HepG2 (cell line): ENCODE measurements at regions not wholly inside any gene's neighbourhood (a gene's known extent, or its start where the extent isn't known, plus 50 kb on each side); places are given as distances from the start of the nearest gene placed in this dataset.
A peak's percentile ranks its signal among the peaks of the same experiment; 100 is the strongest.

Source experiments
- ARNT ChIP-seq: fragments of 450-650 bp; IDR thresholded peaks from 2 replicates; pipeline ENCODE4 v1.6.1; 2017
- ATF7-NPFF ChIP-seq: sonication (generic); formaldehyde crosslinking; IDR thresholded peaks from 2 replicates; pipeline ENCODE4 v1.8.1; 2023; ENCODE audit warnings: mild to moderate bottlenecking, low read depth, missing genetic modification reagents, moderate library complexity
- GABPB1 ChIP-seq: IDR thresholded peaks from 2 replicates; pipeline ENCODE4 v1.6.1; 2016; ENCODE audit warnings: mild to moderate bottlenecking, missing genetic modification reagents, moderate library complexity, missing compliant biosample characterization
- HNF4A ChIP-seq: sonication (generic); formaldehyde crosslinking; IDR thresholded peaks from 2 replicates; pipeline ENCODE4 v1.4.0; 2020; ENCODE audit warnings: missing genetic modification reagents
- KDM1A ChIP-seq: IDR thresholded peaks from 2 replicates; pipeline ENCODE4 v1.6.1; 2016; ENCODE audit warnings: missing compliant biosample characterization
- MBNL3 ChIP-seq: fragments of 250-450 bp; sonication (Bioruptor Pico); conservative IDR thresholded peaks from 2 replicates; pipeline ENCODE4 v1.8.0; 2022; ENCODE audit warnings: mild to moderate bottlenecking, inconsistent platforms
- MED13 ChIP-seq: sonication (generic); formaldehyde crosslinking; IDR thresholded peaks from 2 replicates; pipeline ENCODE4 v1.5.0; 2020; ENCODE audit warnings: missing genetic modification reagents
- MED8 ChIP-seq: sonication (generic); formaldehyde crosslinking; IDR thresholded peaks from 2 replicates; pipeline ENCODE4 v1.8.1; 2023; ENCODE audit warnings: mild to moderate bottlenecking, missing genetic modification reagents; ENCODE audit not compliant: insufficient replicate concordance
- MTA3 ChIP-seq: sonication (generic); formaldehyde crosslinking; IDR thresholded peaks from 2 replicates; pipeline ENCODE4 v1.4.0; 2020; ENCODE audit warnings: missing genetic modification reagents
- PHF8 ChIP-seq: sonication (generic); formaldehyde crosslinking; IDR thresholded peaks from 2 replicates; pipeline ENCODE4 v1.5.0; 2020; ENCODE audit warnings: missing genetic modification reagents
- RBM22 ChIP-seq: fragments of 200-400 bp; formaldehyde crosslinking; optimal IDR thresholded peaks from 2 replicates; pipeline ENCODE3; 2017; ENCODE audit warnings: mild to moderate bottlenecking, low read length, moderate library complexity
- SAFB2 ChIP-seq: sonication (generic); formaldehyde crosslinking; IDR thresholded peaks from 2 replicates; pipeline ENCODE4 v1.5.1; 2020; ENCODE audit warnings: missing genetic modification reagents, low read depth, mild to moderate bottlenecking, borderline replicate concordance
- SOX5 ChIP-seq: IDR thresholded peaks from 2 replicates; pipeline ENCODE4 v1.6.1; 2016; ENCODE audit warnings: borderline replicate concordance
- SP4 ChIP-seq: sonication (generic); formaldehyde crosslinking; IDR thresholded peaks from 2 replicates; pipeline ENCODE4 v1.8.1; 2023; ENCODE audit warnings: mild to moderate bottlenecking, missing genetic modification reagents
- TBX2 ChIP-seq: sonication (generic); formaldehyde crosslinking; IDR thresholded peaks from 2 replicates; pipeline ENCODE4 v1.5.0; 2020; ENCODE audit warnings: missing genetic modification reagents, mild to moderate bottlenecking, borderline replicate concordance
- ZFP37 ChIP-seq: sonication (generic); formaldehyde crosslinking; IDR thresholded peaks from 2 replicates; pipeline ENCODE4 v1.4.0; 2020; ENCODE audit warnings: missing genetic modification reagents, borderline replicate concordance
- ZIK1 ChIP-seq: sonication (generic); formaldehyde crosslinking; IDR thresholded peaks from 2 replicates; pipeline ENCODE4 v1.5.0; 2020; ENCODE audit warnings: mild to moderate bottlenecking, low read depth, missing genetic modification reagents, borderline replicate concordance
- ZNF121 ChIP-seq: sonication (generic); formaldehyde crosslinking; IDR thresholded peaks from 2 replicates; pipeline ENCODE4 v1.5.0; 2020; ENCODE audit warnings: mild to moderate bottlenecking, missing genetic modification reagents
- ZNF205 ChIP-seq: IDR thresholded peaks from 2 replicates; pipeline ENCODE4 v1.6.1; 2018; ENCODE audit warnings: missing biosample characterization, missing genetic modification reagents
- ZNF329 ChIP-seq: sonication (generic); formaldehyde crosslinking; IDR thresholded peaks from 2 replicates; pipeline ENCODE4 v1.9.0; 2021; ENCODE audit warnings: low read depth, mild to moderate bottlenecking, missing genetic modification reagents
- ZNF34 ChIP-seq: sonication (generic); formaldehyde crosslinking; IDR thresholded peaks from 2 replicates; pipeline ENCODE4 v1.4.0; 2020; ENCODE audit warnings: mild to moderate bottlenecking, missing genetic modification reagents, borderline replicate concordance
- ZNF383 ChIP-seq: sonication (generic); formaldehyde crosslinking; IDR thresholded peaks from 2 replicates; pipeline ENCODE4 v1.4.0; 2020; ENCODE audit warnings: missing genetic modification reagents, mild to moderate bottlenecking, borderline replicate concordance
- ZNF430 ChIP-seq: sonication (generic); formaldehyde crosslinking; IDR thresholded peaks from 2 replicates; pipeline ENCODE4 v1.9.0; 2021; ENCODE audit warnings: mild to moderate bottlenecking, missing genetic modification reagents
- ZNF501 ChIP-seq: sonication (generic); formaldehyde crosslinking; IDR thresholded peaks from 2 replicates; pipeline ENCODE4 v1.5.1; 2020; ENCODE audit warnings: mild to moderate bottlenecking, moderate library complexity, missing genetic modification reagents
- ZNF547 ChIP-seq: sonication (generic); formaldehyde crosslinking; IDR thresholded peaks from 2 replicates; pipeline ENCODE4 v1.5.1; 2020; ENCODE audit warnings: mild to moderate bottlenecking, missing genetic modification reagents
- ZNF550 ChIP-seq: sonication (generic); formaldehyde crosslinking; IDR thresholded peaks from 2 replicates; pipeline ENCODE4 v1.4.0; 2020; ENCODE audit warnings: mild to moderate bottlenecking, missing genetic modification reagents, borderline replicate concordance
- ZNF564 ChIP-seq: sonication (generic); formaldehyde crosslinking; IDR thresholded peaks from 2 replicates; pipeline ENCODE4 v1.8.1; 2023; ENCODE audit warnings: mild to moderate bottlenecking, missing genetic modification reagents
- ZNF605 ChIP-seq: sonication (generic); formaldehyde crosslinking; IDR thresholded peaks from 2 replicates; pipeline ENCODE4 v1.8.0; 2022; ENCODE audit warnings: mild to moderate bottlenecking, missing genetic modification reagents
- ZNF607 ChIP-seq: sonication (generic); formaldehyde crosslinking; IDR thresholded peaks from 2 replicates; pipeline ENCODE4 v1.5.1; 2020; ENCODE audit warnings: missing genetic modification reagents, mild to moderate bottlenecking, borderline replicate concordance
- ZNF737 ChIP-seq: sonication (generic); formaldehyde crosslinking; IDR thresholded peaks from 2 replicates; pipeline ENCODE4 v1.5.0; 2020; ENCODE audit warnings: missing genetic modification reagents, mild to moderate bottlenecking, borderline replicate concordance
- ZNF749 ChIP-seq: sonication (generic); formaldehyde crosslinking; IDR thresholded peaks from 2 replicates; pipeline ENCODE4 v1.8.0; 2022; ENCODE audit warnings: mild to moderate bottlenecking, missing genetic modification reagents, moderate library complexity, borderline replicate concordance
- ZNF780A ChIP-seq: sonication (generic); formaldehyde crosslinking; IDR thresholded peaks from 2 replicates; pipeline ENCODE4 v1.8.0; 2022; ENCODE audit warnings: mild to moderate bottlenecking, missing genetic modification reagents, moderate library complexity
- TF ChIP-seq, protein P1 (sequence below), 2 experiments: fragments of 450-650 bp in 1 of 2; sonication (generic) in 1 of 2; formaldehyde crosslinking; IDR thresholded peaks; 2 replicates each; pipeline versions ENCODE4 v1.5.0 to v1.8.0; 2020 to 2022; ENCODE audit warnings: mild to moderate bottlenecking in 1 of 2, missing genetic modification reagents in 1 of 2

DNA sequence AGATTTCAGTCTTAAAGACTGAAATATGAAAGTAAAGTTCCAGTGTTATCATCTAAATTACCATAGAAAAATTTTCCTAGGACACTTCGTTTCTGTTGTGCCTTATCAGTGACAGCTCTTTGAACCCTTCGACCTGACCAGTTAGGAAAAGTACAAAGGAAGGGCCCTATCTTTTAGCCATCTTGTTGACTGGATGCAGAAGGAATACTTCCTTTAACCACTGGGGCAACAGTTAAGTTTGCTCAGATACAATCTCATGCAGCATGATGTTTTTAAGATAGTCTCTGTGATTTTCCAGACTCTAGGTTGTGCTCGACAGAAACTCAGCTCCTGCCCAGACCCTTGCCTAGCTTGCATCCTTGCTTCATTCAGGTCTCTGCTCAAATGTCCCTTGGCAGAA is 210.5 kb upstream of the RPS6KA3 start (continued):
- TF ChIP-seq SAFB2 (CRISPR knock-in tag) (no peak), ZNF547 (no peak), ZFP37 (CRISPR knock-in tag) (no peak), ZNF749 (CRISPR knock-in tag) (no peak), ZNF780A (no peak), ZIK1 (CRISPR knock-in tag) (no peak), ATF7-NPFF (CRISPR knock-in tag) (no peak), ARNT (no peak), ZNF737 (CRISPR knock-in tag) (no peak), ZNF430 (CRISPR knock-in tag) (no peak), ZNF383 (CRISPR knock-in tag) (no peak), ZNF501 (CRISPR knock-in tag) (no peak), HNF4A (CRISPR knock-in tag) (peak; percentile 84), ZNF607 (no peak), KDM1A (CRISPR knock-in tag) (no peak), ZNF564 (CRISPR knock-in tag) (no peak), MTA3 (CRISPR knock-in tag) (no peak), ZNF34 (CRISPR knock-in tag) (no peak), ZNF205 (no peak), SP4 (CRISPR knock-in tag) (no peak), GABPB1 (CRISPR knock-in tag) (no peak), RBM22 (no peak), MED8 (CRISPR knock-in tag) (peak; percentile 71), SOX5 (CRISPR knock-in tag) (peak; percentile 37; the same call in 1 of the 2 replicates), ZNF121 (no peak), ZNF329 (CRISPR knock-in tag) (no peak), TBX2 (no peak), MBNL3 (CRISPR knock-in tag) (no peak), ZNF605 (no peak), PHF8 (CRISPR knock-in tag) (no peak), ZNF550 (CRISPR knock-in tag) (no peak), MED13 (CRISPR knock-in tag) (peak; percentile 96)
- TF ChIP-seq, protein P1, sequence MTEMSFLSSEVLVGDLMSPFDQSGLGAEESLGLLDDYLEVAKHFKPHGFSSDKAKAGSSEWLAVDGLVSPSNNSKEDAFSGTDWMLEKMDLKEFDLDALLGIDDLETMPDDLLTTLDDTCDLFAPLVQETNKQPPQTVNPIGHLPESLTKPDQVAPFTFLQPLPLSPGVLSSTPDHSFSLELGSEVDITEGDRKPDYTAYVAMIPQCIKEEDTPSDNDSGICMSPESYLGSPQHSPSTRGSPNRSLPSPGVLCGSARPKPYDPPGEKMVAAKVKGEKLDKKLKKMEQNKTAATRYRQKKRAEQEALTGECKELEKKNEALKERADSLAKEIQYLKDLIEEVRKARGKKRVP (CRISPR knock-in tag; IDR thresholded peaks at IDR 0.05) = no peak
